ENCODE measurements at regions not wholly inside any gene's neighbourhood (a gene's known extent, or its start where the extent isn't known, plus 50 kb on each side); places are given as distances from the start of the nearest gene placed in this dataset.

- TF ChIP-seq, protein P1, sequence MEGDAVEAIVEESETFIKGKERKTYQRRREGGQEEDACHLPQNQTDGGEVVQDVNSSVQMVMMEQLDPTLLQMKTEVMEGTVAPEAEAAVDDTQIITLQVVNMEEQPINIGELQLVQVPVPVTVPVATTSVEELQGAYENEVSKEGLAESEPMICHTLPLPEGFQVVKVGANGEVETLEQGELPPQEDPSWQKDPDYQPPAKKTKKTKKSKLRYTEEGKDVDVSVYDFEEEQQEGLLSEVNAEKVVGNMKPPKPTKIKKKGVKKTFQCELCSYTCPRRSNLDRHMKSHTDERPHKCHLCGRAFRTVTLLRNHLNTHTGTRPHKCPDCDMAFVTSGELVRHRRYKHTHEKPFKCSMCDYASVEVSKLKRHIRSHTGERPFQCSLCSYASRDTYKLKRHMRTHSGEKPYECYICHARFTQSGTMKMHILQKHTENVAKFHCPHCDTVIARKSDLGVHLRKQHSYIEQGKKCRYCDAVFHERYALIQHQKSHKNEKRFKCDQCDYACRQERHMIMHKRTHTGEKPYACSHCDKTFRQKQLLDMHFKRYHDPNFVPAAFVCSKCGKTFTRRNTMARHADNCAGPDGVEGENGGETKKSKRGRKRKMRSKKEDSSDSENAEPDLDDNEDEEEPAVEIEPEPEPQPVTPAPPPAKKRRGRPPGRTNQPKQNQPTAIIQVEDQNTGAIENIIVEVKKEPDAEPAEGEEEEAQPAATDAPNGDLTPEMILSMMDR (IDR thresholded peaks at IDR 0.05; ENCODE audit: control insufficient read depth, extremely low read depth, insufficient read depth): no peak
- H3K4me3 ChIP-seq (ENCODE audit: low read depth, low read length): no peak overlapping the region
- DNase-seq (ENCODE audit: low read depth): no peak
Measured at GRCh38 chr1:185442050-185442449, 125.0 kb upstream of the IVNS1ABP start.

DNA sequence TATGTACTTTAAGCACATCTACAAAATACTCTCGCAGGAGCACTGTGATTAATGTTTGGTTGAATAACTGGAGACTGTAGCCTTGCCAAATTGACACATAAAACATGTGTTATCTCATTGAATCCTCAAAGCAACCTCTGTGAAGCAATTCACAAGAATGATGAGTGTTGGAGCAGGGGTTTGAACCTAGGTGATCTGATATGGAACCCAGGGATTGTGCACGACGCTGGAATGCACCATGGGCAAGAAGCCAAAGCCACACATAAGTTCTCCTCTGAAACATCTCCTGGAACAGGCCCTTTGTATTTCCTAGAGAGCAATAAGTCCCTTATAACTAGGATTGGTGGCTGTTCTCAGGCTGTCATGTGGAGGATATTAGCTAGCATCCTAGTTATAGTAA is 124.6 kb upstream of the IVNS1ABP start:
- TF ChIP-seq, protein P1 (IDR thresholded peaks at IDR 0.05; ENCODE audit: control insufficient read depth, extremely low read depth, insufficient read depth): no peak
- no peak for DNase-seq (ENCODE audit: low read depth)
- no peak overlapping the region for H3K4me3 ChIP-seq (ENCODE audit: low read depth, low read length)

DNA sequence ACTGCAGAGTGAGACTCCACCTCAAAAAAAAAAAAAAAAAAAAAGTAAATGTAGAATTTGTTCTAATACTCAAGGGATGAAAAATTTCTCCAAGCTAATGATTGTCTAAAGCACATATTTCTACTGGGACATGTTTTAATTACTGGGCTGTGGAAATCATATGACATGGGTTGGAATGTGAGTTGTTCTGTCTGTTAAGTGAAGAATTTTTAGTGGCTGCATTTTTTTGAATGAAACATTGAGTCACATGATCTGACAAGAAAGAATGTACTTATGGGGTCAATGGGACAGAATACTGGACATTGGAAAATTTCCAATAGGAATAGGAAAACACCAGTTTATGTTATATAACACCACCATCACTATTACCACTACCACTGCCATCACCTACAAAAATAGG is 123.8 kb upstream of the IVNS1ABP start:
- no peak overlapping the region for H3K4me3 ChIP-seq (ENCODE audit: low read depth, low read length)
- no peak for DNase-seq (ENCODE audit: low read depth)
- TF ChIP-seq, protein P1 (IDR thresholded peaks at IDR 0.05; ENCODE audit: control insufficient read depth, extremely low read depth, insufficient read depth): no peak

DNA sequence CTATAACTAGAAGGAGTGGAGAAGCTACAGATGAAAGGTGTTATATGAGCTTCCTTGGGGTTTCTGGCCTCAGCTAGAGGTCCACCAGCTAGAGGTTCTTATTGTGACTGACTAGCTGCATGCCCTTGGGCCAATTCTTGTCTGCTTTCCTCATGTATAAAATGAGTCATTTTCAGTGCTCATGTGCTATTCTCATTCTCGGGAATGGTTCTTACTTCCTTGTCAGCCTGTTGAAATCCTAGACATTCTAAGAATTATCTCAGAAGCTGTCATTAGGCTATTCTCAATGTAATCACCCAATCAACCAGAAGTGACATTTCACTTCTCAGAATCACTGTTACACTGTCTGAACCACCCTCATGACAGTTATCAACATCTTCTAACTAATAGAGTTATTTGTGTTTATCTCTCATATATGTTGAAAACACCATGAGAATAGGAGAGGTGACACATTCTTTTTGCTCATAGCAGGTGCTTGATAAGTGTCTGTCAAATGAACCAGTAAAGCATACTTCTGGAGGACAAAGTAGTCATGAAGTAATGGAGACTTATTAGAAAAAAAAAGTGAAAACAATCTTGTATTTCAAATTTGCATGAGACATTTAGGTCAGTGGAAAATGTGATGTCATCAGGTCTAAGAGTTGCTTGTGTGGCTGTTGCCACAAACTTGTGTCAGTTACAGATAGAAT is 122.8 kb upstream of the IVNS1ABP start:
- no peak for DNase-seq (ENCODE audit: low read depth)
- no peak overlapping the region for H3K4me3 ChIP-seq (ENCODE audit: low read depth, low read length)
- TF ChIP-seq, protein P1 (IDR thresholded peaks at IDR 0.05; ENCODE audit: control insufficient read depth, extremely low read depth, insufficient read depth): no peak

DNA sequence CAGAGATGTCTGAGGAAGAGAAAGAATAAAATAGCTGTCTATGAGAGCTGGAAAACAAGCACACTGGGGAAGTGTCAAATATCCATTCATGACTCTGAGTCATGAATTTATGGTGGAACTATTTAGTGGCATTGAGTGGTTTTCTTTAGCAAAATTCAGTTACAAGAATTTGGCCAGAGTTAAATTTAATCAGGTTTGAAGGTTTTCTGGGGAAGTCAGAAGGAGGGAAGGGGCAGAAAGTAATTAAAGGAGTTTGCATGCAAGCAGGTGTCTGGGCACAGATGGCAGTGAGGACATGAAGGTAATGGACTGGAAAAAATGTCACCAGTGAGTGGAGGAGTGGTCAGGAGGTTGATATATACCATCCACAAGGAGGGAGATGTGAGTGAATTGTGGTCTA is 121.9 kb upstream of the IVNS1ABP start:
- H3K4me3 ChIP-seq (ENCODE audit: low read depth, low read length): no peak overlapping the region
- TF ChIP-seq, protein P1 (IDR thresholded peaks at IDR 0.05; ENCODE audit: control insufficient read depth, extremely low read depth, insufficient read depth): no peak
- DNase-seq (ENCODE audit: low read depth): no peak

GRCh38 chr1:185435696-185436379 is 118.8 kb upstream of the IVNS1ABP start:
- DNase-seq (ENCODE audit: low read depth): no peak
- TF ChIP-seq, protein P1 (IDR thresholded peaks at IDR 0.05; ENCODE audit: control insufficient read depth, extremely low read depth, insufficient read depth): no peak
- no peak overlapping the region for H3K4me3 ChIP-seq (ENCODE audit: low read depth, low read length)
